Activated CD8-positive, alpha-beta memory T cell treated with anti-CD3 and anti-CD28 coated beads, Interleukin-2, amount 50 U/mL, for 1 hour (primary cell): ENCODE measurements at regions not wholly inside any gene's neighbourhood (a gene's known extent, or its start where the extent isn't known, plus 50 kb on each side); places are given as distances from the start of the nearest gene placed in this dataset.

Source experiments
- DNase-seq: peaks from one replicate; pipeline ENCODE4 v3.0.0-alpha.2; 2020; ENCODE audit errors: extremely low read depth

DNA sequence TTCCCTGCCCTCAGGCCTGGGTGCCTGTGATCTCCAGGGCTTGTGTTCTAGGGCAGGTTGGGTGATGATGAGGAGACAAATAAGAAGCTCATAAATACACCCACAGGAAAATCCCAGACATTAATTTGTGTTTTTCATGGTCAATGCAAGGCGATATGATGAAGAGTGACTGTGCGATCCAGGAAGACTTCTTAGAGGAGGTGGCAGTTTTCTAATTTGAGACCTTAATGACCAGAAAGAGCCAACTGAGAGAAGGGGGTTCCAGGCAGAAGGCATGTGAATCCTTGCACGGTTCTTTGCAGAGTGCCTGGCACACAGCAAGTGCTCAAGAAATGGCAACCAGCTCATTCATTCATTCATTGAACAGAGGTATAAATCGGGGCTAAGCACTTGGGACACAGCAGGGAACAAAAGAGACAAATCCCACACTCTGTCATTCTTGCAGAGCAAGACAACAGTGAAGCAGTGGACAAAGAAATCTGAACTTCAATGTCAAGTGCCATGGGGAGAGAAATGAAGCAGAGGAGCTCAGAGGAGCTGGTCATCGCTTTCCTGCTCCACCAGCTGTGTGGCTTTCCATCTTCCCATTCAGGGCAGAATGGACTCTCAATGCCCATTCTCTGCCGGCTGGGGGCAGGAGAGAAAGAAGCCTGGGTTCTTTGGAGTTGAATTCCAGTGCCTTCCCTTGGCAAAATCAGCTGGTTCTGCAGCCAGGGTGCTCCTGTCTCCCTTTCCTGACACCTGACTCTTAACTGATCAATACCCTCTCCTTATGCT is 128.3 kb downstream of the AACS start:
- no peak for DNase-seq

- DNase-seq: no peak
Measured at GRCh38 chr12:125194163-125194773, 129.0 kb downstream of the AACS start.

DNA sequence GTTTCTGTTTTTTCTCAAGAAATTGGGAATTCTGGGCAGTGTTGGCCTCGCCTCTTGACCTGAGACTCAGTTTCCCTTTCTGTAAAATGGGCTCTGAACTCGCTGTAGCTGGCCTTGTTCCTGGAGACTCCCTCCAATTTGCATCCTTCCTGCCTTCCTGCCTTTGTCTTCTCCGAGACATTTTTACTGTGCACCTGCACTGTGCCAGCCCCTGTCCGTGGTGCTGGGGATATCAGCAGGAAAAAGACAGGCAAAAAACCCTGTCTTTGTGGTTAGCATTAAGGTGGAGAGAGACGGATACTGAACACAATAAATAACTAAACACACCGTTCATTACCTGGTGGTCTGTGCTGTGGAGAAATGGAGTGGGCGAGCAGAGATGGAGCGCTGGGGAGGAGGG is 129.8 kb downstream of the AACS start:
- no peak for DNase-seq

GRCh38 chr12:125197326-125197725 is 132.1 kb downstream of the AACS start:
- DNase-seq: no peak

DNA sequence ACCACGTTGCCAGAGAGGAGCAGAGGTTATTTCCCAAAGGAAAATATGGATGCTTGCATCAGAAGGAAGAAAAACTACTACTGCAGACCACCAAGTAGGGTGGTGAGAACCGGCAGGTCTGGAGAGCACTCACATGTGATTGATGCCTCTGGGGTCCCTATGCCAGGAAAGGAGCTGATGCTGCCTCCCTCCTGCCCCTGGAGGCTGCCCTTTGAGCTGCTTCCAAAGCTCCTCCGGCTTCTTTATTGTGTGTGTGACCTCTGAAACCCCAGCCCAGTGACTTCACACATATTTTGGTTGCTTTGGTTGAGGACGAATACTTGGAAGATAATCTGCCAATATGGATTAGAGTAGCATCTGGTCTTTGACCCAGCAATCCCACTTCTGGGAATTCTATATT is 133.4 kb downstream of the AACS start:
- DNase-seq: no peak

DNA sequence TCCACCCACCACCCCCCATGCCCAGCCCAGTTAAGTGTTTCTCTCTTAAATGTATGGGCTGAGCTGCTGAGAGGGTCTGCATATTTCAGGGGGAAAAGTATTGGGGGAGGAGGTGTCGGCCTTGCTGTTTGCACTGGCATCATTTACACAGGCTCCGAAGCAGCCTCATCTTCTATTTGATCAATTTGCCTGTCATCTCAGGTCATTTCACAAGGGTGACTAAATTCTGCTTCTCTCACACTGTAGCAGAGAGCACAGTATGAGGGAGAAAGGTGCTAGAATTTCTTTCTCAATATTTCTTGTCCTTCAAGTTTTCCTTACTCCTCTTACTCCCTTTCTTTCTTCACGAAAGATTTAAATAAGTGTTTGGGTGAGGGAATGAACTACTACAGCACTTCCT is 135.9 kb downstream of the AACS start:
- DNase-seq: no peak

- DNase-seq: no peak
Measured at GRCh38 chr12:125201940-125202339, 136.7 kb downstream of the AACS start.

DNA sequence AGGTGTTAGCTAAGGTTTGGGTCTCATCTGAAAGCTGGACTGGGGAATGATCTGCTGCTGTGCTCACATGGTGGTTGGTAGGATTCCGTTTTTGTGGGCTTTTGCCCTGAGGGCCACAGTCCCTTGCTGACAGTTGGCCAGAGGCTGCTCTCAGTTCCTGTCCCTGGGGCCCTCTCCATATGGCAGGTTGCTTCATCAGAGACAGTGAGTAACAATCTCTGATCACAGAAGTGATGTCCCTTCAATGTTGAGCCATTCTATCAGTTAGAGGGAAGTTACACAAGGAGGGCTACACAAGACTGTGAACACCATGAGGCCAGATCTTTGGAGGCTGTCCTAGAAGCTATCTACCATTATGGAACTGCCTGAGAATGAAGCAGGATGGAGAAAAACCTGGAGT is 137.2 kb downstream of the AACS start:
- DNase-seq: no peak

- DNase-seq: no peak
Measured at GRCh38 chr12:125203145-125203765, 138.0 kb downstream of the AACS start.

DNA sequence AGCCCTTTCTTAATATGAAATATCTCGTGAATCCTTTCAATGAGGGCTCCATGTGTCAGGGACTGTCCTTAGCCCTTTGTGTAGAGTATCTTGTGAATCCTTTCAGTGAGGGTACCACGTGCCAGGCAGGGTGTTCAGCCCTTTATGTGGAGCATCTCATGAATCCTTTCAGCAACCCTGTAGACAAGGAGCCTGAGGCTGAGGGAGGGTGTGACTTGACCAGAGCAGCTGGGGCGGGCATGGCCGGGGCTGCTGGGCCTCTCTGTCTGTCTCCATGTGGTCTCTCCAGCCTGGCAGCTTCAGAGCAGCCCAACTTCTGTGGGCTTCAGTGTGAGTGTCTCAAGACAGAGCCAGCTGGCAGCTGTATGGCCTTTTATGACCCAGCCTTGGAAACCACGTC is 140.2 kb downstream of the AACS start:
- no peak for DNase-seq

DNA sequence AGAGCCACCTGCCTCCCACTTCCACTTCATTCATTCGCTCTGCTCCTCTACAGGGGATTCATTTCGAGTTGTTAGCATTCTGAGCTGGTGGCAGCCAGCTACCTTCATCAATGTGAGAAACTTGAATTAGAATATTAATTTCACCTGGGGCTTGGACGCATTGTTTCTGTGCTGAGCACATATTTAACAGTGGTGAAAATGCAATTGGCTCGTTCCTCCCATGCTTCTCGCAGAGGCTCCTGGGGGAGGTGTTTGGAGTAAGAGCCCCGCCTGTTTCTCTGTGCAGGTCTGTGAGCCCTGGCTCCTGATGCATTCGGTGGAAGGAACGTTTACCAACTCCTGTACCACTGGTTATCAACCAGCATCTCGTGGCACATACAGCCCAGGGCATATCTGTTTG is 141.5 kb downstream of the AACS start:
- DNase-seq: no peak

DNA sequence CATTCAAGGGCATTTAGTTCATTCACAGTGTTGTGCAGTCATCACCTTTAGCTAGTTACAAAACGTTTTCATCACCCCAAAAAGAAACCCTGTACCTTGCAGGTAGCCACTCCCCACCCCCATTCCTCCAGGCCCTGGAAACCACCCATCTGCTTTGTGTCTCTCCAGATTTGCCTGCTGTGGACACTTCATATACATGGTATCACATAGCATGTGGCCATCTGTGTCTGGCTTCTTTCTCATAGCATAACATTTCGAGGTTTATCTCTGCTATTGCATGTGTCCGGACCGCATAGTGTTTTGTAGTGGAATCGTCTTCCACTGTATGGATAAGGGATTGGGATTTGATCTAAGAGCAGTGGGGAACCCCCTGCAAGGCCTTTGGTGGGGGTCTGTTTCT is 143.1 kb downstream of the AACS start:
- no peak for DNase-seq

GRCh38 chr12:125208942-125209341 is 143.7 kb downstream of the AACS start:
- no peak for DNase-seq

- no peak for DNase-seq
Measured at GRCh38 chr12:125210104-125210755, 145.0 kb downstream of the AACS start.

- no peak for DNase-seq
Measured at GRCh38 chr12:125211464-125211863, 146.2 kb downstream of the AACS start.

DNA sequence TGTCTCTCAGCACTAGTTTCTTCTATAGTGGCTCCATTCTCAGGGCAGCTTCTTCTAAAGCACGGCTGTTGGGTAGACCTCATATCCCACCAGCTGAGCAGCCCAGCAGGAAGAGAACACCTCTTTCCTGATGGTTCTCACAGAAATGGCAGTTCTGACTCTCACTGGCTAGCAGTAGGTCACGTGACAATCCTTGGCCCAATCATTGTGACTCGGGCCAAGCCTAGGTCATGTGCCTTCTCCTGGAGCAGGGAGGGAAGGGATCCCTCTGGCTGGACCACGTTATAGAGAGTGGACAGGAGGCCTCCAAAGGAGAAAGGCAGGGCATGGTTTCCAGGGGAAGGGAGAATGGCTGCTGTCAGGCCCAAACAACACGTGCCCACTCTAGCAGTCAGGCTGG is 149.1 kb downstream of the AACS start:
- DNase-seq: no peak

DNA sequence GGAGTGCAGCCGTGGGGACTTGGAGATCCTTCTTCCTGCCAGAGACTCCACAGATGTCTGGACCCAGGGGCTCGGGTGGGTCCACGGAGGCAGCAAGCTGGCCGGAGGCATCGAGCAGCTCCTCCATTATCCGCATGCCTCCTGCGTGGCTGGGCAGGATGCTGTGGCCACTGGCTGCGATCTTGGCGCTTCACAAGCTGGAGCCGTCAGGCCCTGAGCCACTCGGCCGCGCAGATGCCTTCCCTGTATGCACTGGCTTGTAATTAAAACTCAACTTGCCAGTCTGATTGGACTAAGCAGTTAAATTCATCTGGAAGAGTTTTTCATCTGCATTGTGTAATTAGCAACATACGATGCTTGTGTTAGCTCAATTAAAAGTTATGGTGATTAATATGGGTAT is 151.5 kb downstream of the AACS start:
- no peak for DNase-seq

GRCh38 chr12:125217308-125217707 is 152.1 kb downstream of the AACS start:
- DNase-seq: no peak

- no peak for DNase-seq
Measured at GRCh38 chr12:125218952-125219351, 153.7 kb downstream of the AACS start.

GRCh38 chr12:125220404-125221273 is 155.4 kb downstream of the AACS start:
- DNase-seq: no peak

- DNase-seq: no peak
Measured at GRCh38 chr12:125221602-125222001, 156.4 kb downstream of the AACS start.

DNA sequence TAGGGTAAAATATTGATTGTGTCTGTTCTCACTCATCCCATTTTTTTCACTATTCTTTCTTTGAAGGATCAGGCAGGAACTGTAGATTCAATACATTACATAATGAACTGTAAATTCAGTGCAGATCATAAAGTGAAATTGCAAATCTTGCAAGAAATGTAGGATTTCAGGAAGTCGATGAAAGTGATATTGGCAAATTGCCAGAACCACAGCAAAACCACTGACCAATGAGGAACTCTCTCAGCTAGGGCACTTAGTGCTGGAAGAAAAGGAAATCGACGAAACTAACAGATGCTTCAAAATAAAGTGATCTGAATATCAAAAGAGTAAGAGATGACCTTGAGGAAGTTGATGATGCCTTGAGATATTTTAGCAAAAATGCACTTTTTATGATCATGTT is 157.6 kb downstream of the AACS start:
- no peak for DNase-seq
